Activated naive CD8-positive, alpha-beta T cell (primary cell): ENCODE measurements at regions not wholly inside any gene's neighbourhood (a gene's known extent, or its start where the extent isn't known, plus 50 kb on each side); places are given as distances from the start of the nearest gene placed in this dataset.
A peak's percentile ranks its signal among the peaks of the same experiment; 100 is the strongest.
"Not testable (repeated sequence)": the region's sequence is repeated elsewhere in the genome, so short reads cannot be mapped to it uniquely, and the experiment has no call there.

ENCODE experiments used
- H3K27ac Mint-ChIP-seq: one replicate; pipeline ENCODE4 v1.8.0; 2021; ENCODE audit warnings: mixed read lengths
- H3K27me3 Mint-ChIP-seq: one replicate; pipeline ENCODE4 v1.8.0; 2021; ENCODE audit warnings: mixed read lengths
- H3K36me3 Mint-ChIP-seq: one replicate; pipeline ENCODE4 v1.8.0; 2021; ENCODE audit warnings: mixed read lengths
- H3K4me1 Mint-ChIP-seq: one replicate; pipeline ENCODE4 v1.8.0; 2021; ENCODE audit warnings: low read depth, mixed read lengths
- H3K4me3 Mint-ChIP-seq: one replicate; pipeline ENCODE4 v1.8.0; 2021; ENCODE audit warnings: mild to moderate bottlenecking, mixed read lengths
- H3K9me3 Mint-ChIP-seq: one replicate; pipeline ENCODE4 v1.8.0; 2021; ENCODE audit warnings: low read depth, mixed read lengths

GRCh38 chr15:20978057-20978456, 111.9 kb upstream of the POTEB2 start:
- not testable (repeated sequence) for H3K36me3 Mint-ChIP-seq, H3K4me3 Mint-ChIP-seq, H3K9me3 Mint-ChIP-seq, H3K4me1 Mint-ChIP-seq, H3K27ac Mint-ChIP-seq, H3K27me3 Mint-ChIP-seq

- H3K27ac Mint-ChIP-seq, H3K36me3 Mint-ChIP-seq, H3K27me3 Mint-ChIP-seq, H3K9me3 Mint-ChIP-seq, H3K4me1 Mint-ChIP-seq, H3K4me3 Mint-ChIP-seq: not testable (repeated sequence)
Measured at GRCh38 chr15:20972762-20973161, 106.6 kb upstream of the POTEB2 start.

DNA sequence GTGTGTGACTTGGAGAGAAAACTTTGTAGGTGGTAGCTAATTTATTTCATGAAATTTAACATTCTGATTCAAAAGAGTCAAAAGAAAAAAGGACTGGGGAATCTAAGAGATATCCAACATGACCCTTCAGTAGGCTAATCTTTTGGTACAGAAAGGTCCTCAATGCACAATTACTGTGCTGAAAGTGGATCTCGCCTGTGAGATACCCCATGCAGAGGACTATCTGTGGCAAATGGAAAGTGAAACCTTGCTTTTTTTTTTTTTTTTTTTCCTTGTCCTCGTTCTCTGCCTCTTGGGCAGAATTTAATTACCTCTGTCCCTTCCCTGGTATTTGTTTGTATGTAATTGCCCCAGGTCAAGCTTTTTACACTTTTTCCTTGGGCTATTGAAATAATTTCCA, 93.2 kb upstream of the POTEB2 start:
- not testable (repeated sequence) for H3K36me3 Mint-ChIP-seq, H3K4me1 Mint-ChIP-seq, H3K27me3 Mint-ChIP-seq, H3K9me3 Mint-ChIP-seq, H3K27ac Mint-ChIP-seq
- H3K4me3 Mint-ChIP-seq: peak overlapping the region; percentile 56

- not testable (repeated sequence) for H3K4me3 Mint-ChIP-seq, H3K4me1 Mint-ChIP-seq, H3K27me3 Mint-ChIP-seq, H3K9me3 Mint-ChIP-seq, H3K27ac Mint-ChIP-seq, H3K36me3 Mint-ChIP-seq
Measured at GRCh38 chr15:20929322-20929721, 63.2 kb upstream of the POTEB2 start.
